WTC11 (cell line): ENCODE measurements at regions not wholly inside any gene's neighbourhood (a gene's known extent, or its start where the extent isn't known, plus 50 kb on each side); places are given as distances from the start of the nearest gene placed in this dataset.

Experiments used
- ATAC-seq: fragments of 200-7000 bp; cut with Tn5 transposase; 2 replicates; pipeline ENCODE4 v1.10.0; 2021; ENCODE audit warnings: mild to moderate bottlenecking, moderate library complexity
- CTCF ChIA-PET: fragments of 300-600 bp; sonication (Branson Sonifier 250); formaldehyde crosslinking; loops from one replicate; lab custom pipeline; 2021; ENCODE audit warnings: antibody characterized with exemption; lab: Charles Lee
- POLR2A ChIA-PET: fragments of 350-600 bp; sonication (Branson Sonifier 250); formaldehyde crosslinking; loops from one replicate; lab custom pipeline; 2021; ENCODE audit warnings: antibody characterized with exemption; lab: Charles Lee
- DNase-seq: peaks from one replicate; pipeline ENCODE4 v3.0.0; 2021; ENCODE audit warnings: low spot score
- H3K27ac Mint-ChIP-seq: 2 replicates; pipeline ENCODE4 v1.8.0; 2021; ENCODE audit warnings: mixed read lengths
- H3K27me3 Mint-ChIP-seq: 2 replicates; pipeline ENCODE4 v1.8.0; 2021; ENCODE audit warnings: low read depth, mild to moderate bottlenecking, moderate library complexity, mixed read lengths
- H3K36me3 Mint-ChIP-seq: 2 replicates; pipeline ENCODE4 v1.8.0; 2021; ENCODE audit warnings: mixed read lengths
- H3K4me1 Mint-ChIP-seq: 2 replicates; pipeline ENCODE4 v1.8.0; 2022; ENCODE audit warnings: mixed read lengths
- H3K4me3 Mint-ChIP-seq: 2 replicates; pipeline ENCODE4 v1.8.0; 2021; ENCODE audit warnings: mild to moderate bottlenecking, moderate library complexity, mixed read lengths
- H3K9me3 Mint-ChIP-seq: 2 replicates; pipeline ENCODE4 v1.8.0; 2021; ENCODE audit warnings: mixed read lengths
- ATF1 ChIP-seq: sonication (generic); formaldehyde crosslinking; IDR thresholded peaks from 2 replicates; pipeline ENCODE4 v1.8.1; 2023; ENCODE audit warnings: mild to moderate bottlenecking, moderate library complexity, missing genetic modification reagents
- ATF3 ChIP-seq: sonication (generic); formaldehyde crosslinking; conservative IDR thresholded peaks from 2 replicates; pipeline ENCODE4 v1.8.1; 2022; ENCODE audit warnings: mild to moderate bottlenecking, missing genetic modification reagents
- CBFB ChIP-seq: sonication (generic); formaldehyde crosslinking; IDR thresholded peaks from 2 replicates; pipeline ENCODE4 v1.8.1; 2022; ENCODE audit warnings: mild to moderate bottlenecking, low read depth, missing genetic modification reagents
- ELF4 ChIP-seq: sonication (generic); formaldehyde crosslinking; IDR thresholded peaks from 2 replicates; pipeline ENCODE4 v1.8.1; 2022; ENCODE audit warnings: low read depth, mild to moderate bottlenecking, moderate library complexity, missing genetic modification reagents
- EMX1 ChIP-seq: fragments of 250-450 bp; sonication (Bioruptor Pico); IDR thresholded peaks from 2 replicates; pipeline ENCODE4 v1.8.0; 2021; ENCODE audit warnings: mild to moderate bottlenecking
- FOXP1 ChIP-seq: sonication (generic); formaldehyde crosslinking; IDR thresholded peaks from 2 replicates; pipeline ENCODE4 v1.8.0; 2022; ENCODE audit warnings: missing genetic modification reagents, mild to moderate bottlenecking, moderate library complexity, borderline replicate concordance
- GRHL2 ChIP-seq: fragments of 250-450 bp; sonication (Bioruptor Pico); IDR thresholded peaks from 2 replicates; pipeline ENCODE4 v1.8.0; 2022; ENCODE audit warnings: mild to moderate bottlenecking, moderate library complexity; ENCODE audit not compliant: insufficient replicate concordance, severe bottlenecking
- HMGXB4 ChIP-seq: sonication (generic); formaldehyde crosslinking; IDR thresholded peaks from 2 replicates; pipeline ENCODE4 v1.8.1; 2023; ENCODE audit warnings: mild to moderate bottlenecking, moderate library complexity, missing genetic modification reagents
- JAZF1 ChIP-seq: fragments of 250-450 bp; sonication (Bioruptor Pico); IDR thresholded peaks from 2 replicates; pipeline ENCODE4 v1.9.0; 2021; ENCODE audit warnings: moderate library complexity, mild to moderate bottlenecking, inconsistent platforms
- KAT7 ChIP-seq: sonication (generic); formaldehyde crosslinking; IDR thresholded peaks from 2 replicates; pipeline ENCODE4 v1.8.1; 2023; ENCODE audit warnings: missing genetic modification reagents, mild to moderate bottlenecking, borderline replicate concordance
- MAX ChIP-seq: sonication (generic); formaldehyde crosslinking; IDR thresholded peaks from 2 replicates; pipeline ENCODE4 v1.8.0; 2022; ENCODE audit warnings: mild to moderate bottlenecking, missing genetic modification reagents
- NFATC4 ChIP-seq: fragments of 250-450 bp; sonication (Bioruptor Pico); IDR thresholded peaks from 2 replicates; pipeline ENCODE4 v1.9.0; 2021; ENCODE audit warnings: mild to moderate bottlenecking
- NFE2L1 ChIP-seq: sonication (generic); formaldehyde crosslinking; IDR thresholded peaks from 2 replicates; pipeline ENCODE4 v1.8.1; 2023; ENCODE audit warnings: missing genetic modification reagents
- OVOL2 ChIP-seq: fragments of 250-450 bp; sonication (Bioruptor Pico); IDR thresholded peaks from 2 replicates; pipeline ENCODE4 v1.9.0; 2021; ENCODE audit warnings: mild to moderate bottlenecking, borderline replicate concordance
- PRRX2 ChIP-seq: fragments of 250-450 bp; sonication (Bioruptor Pico); IDR thresholded peaks from 2 replicates; pipeline ENCODE4 v1.8.0; 2021; ENCODE audit warnings: mild to moderate bottlenecking
- RELA ChIP-seq: sonication (generic); formaldehyde crosslinking; IDR thresholded peaks from 2 replicates; pipeline ENCODE4 v1.8.1; 2022; ENCODE audit warnings: missing genetic modification reagents, mild to moderate bottlenecking, borderline replicate concordance
- TEAD4 ChIP-seq: sonication (generic); formaldehyde crosslinking; IDR thresholded peaks from 2 replicates; pipeline ENCODE4 v1.8.0; 2022; ENCODE audit warnings: mild to moderate bottlenecking, missing genetic modification reagents
- ZBTB43 ChIP-seq: sonication (generic); formaldehyde crosslinking; IDR thresholded peaks from 2 replicates; pipeline ENCODE4 v1.8.1; 2023; ENCODE audit warnings: mild to moderate bottlenecking, missing genetic modification reagents
- ZNF138 ChIP-seq: sonication (generic); formaldehyde crosslinking; conservative IDR thresholded peaks from 2 replicates; pipeline ENCODE4 v1.8.1; 2022; ENCODE audit warnings: mild to moderate bottlenecking, moderate library complexity, missing genetic modification reagents
- ZNF281 ChIP-seq: sonication (generic); formaldehyde crosslinking; IDR thresholded peaks from 2 replicates; pipeline ENCODE4 v1.8.0; 2023; ENCODE audit warnings: mild to moderate bottlenecking, missing genetic modification reagents
- ZNF317 ChIP-seq: sonication (generic); formaldehyde crosslinking; IDR thresholded peaks from 2 replicates; pipeline ENCODE4 v1.8.1; 2023; ENCODE audit warnings: low read depth, mild to moderate bottlenecking, moderate library complexity, missing genetic modification reagents, borderline replicate concordance
- ZNF425 ChIP-seq: fragments of 250-450 bp; sonication (Bioruptor Pico); conservative IDR thresholded peaks from 2 replicates; pipeline ENCODE4 v1.9.0; 2021; ENCODE audit warnings: mild to moderate bottlenecking
- ZNF532 ChIP-seq: fragments of 250-450 bp; sonication (Bioruptor Pico); IDR thresholded peaks from 2 replicates; pipeline ENCODE4 v1.9.0; 2021; ENCODE audit warnings: mild to moderate bottlenecking, borderline replicate concordance

GRCh38 chr5:109573256-109573655 lies 116.5 kb upstream of the MAN2A1 start (continued):
- no peak for TF ChIP-seq ZBTB43 (CRISPR knock-in tag)
- TF ChIP-seq ZNF281 (CRISPR knock-in tag) = no peak
- no peak for TF ChIP-seq OVOL2 (CRISPR knock-in tag)
- no peak for TF ChIP-seq JAZF1 (CRISPR knock-in tag)
- TF ChIP-seq ATF3 (CRISPR knock-in tag) = no peak
- no peak for TF ChIP-seq ATF1
- TF ChIP-seq MAX (CRISPR knock-in tag) = no peak
- no peak for TF ChIP-seq KAT7 (CRISPR knock-in tag)
- no peak for TF ChIP-seq NFATC4 (CRISPR knock-in tag)
- TF ChIP-seq FOXP1 (CRISPR knock-in tag) = no peak
- no peak for TF ChIP-seq ZNF317 (CRISPR knock-in tag)
- no peak for TF ChIP-seq ZNF532 (CRISPR knock-in tag)
- no peak for TF ChIP-seq PRRX2 (CRISPR knock-in tag)

- ATAC-seq = no peak
- Mint-ChIP-seq H3K4me3 (no peak overlapping the region), H3K36me3 (0 out of 2 replicates have a peak, but pooled peaks cover 3% of the 10 kb centered on the region), H3K27ac (no peak overlapping the region), H3K4me1 (no peaks in the 10 kb centered on the region), H3K9me3 (peaks cover 3% of the 10 kb centered on the region; the same call in 1 of the 2 replicates), H3K27me3 (no peaks in the 10 kb centered on the region; the same call in 1 of the 2 replicates)
- CTCF ChIA-PET = no interaction called here
- POLR2A ChIA-PET = no interaction called here
- no peak for DNase-seq
- TF ChIP-seq EMX1 (CRISPR knock-in tag) (no peak), RELA (no peak), ZNF138 (CRISPR knock-in tag) (no peak), CBFB (CRISPR knock-in tag) (no peak), HMGXB4 (CRISPR knock-in tag) (no peak), GRHL2 (CRISPR knock-in tag) (no peak), FOXP1 (CRISPR knock-in tag) (no peak), ZNF425 (CRISPR knock-in tag) (no peak), ELF4 (CRISPR knock-in tag) (no peak), NFE2L1 (CRISPR knock-in tag) (no peak), TEAD4 (CRISPR knock-in tag) (no peak)
Measured at GRCh38 chr5:109571785-109572184, 117.9 kb upstream of the MAN2A1 start.
